GM19467 (cell line): ENCODE measurements at regions not wholly inside any gene's neighbourhood (a gene's known extent, or its start where the extent isn't known, plus 50 kb on each side); places are given as distances from the start of the nearest gene placed in this dataset.
"Not testable (repeated sequence)": the region's sequence is repeated elsewhere in the genome, so short reads cannot be mapped to it uniquely, and the experiment has no call there.

Source experiments
- ATAC-seq: cut with Tn5 transposase; IDR thresholded peaks from one replicate; pipeline ENCODE4 v1.9.1; 2021; ENCODE audit warnings: mild to moderate bottlenecking, moderate library complexity; ENCODE audit not compliant: unreplicated experiment

DNA sequence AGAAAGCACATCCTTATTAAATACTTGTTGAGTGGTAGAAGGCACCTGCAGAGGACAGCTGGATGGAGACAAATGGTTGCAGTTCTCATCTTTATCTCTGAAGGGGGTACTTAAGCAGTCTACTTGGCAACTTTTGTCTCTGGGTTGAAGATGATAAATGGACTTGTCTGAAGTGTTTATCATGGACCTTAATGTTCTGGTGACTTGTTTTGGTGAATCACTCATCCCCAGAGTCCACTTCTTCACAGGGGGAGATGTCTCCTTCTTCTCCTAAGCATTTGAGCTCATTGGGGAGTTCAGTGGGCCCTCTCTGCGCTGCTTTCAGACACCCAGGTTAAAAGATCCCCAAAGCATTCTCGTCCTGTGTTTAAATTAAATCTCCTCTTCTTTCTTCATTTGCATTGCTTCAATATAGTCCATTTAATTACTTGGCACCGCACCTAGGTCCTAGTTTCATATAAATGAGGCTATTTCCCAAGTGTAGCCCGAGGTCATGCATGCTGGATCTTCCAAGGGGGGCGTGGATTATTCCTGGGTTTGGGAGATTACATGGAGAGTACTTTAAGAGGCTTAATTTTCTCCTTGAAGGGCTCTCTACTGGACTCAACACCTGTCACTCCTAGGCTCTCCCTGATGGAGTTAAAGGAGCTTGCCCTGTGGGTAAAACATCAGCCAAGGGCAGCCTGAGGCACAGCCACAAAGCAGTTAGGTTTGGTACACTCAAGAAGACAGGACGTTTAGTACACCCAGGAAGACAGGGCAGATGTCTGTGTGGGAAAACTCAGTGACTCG lies 239.3 kb upstream of the C2CD4B start:
- no peak for ATAC-seq

DNA sequence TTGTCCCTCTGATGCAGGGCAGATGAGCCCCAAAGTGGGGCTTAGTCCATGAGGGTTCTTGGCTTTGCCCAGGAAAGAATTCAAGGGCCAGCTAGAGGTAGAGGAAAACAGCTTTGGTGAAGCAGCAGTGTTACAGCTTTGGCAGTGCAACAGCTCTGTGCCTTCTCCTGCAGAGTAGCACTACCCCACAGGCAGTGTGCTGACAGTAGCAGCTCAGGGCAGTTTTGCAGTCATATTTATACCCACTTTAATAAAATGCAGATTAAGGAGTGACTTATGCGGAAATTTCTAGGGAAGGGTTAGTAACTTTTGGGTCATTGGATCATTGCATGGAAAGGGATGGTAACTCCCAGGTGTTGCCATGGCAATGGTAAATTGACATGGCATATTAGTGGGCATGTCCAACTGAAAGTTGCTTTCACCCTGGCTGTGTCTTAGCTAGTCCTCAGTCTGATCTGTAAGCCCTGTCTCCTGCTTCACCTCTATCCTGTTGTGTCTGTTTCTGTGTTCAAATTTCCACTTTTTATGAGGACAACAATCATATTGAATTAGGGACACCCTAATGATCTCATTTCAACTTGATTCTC lies 241.3 kb upstream of the C2CD4B start:
- ATAC-seq: no peak

DNA sequence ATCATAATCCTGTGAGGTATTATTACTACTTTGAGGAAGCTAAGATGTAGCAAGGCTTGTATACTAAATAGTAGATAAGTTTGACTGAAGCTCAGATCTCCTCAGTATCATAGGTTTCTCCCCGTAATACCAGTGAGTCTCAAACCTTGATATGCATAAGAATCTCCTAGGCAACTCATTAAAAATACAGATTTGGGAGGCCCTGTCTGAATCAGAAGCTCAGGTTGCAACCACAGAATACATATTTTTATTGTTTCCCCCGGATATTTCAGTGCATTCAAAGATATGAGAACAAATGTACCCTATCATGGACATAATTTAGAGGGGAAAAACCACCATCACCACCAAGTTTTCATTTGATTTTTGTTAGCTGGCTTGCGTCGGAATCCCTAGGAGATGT lies 242.1 kb upstream of the C2CD4B start:
- no peak for ATAC-seq

DNA sequence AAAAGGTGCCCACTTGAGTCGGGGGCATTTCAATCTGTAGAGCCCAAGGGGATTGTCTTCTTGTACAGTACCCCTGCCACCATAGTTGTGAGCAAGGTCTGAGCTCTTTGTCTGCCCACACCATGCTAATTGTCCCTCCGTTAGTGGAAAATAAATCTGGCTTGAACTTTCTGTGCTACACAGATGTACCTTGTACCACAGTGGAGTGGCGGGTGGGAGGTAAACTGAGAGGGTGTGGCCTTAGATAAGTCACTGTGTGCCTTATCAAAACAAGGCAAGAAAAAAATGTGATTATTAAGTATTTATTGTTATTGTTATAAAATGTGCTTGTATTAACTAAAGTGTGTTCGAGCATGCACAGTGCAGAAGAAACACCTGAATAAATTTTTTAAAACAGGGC lies 242.9 kb upstream of the C2CD4B start:
- ATAC-seq: no peak

DNA sequence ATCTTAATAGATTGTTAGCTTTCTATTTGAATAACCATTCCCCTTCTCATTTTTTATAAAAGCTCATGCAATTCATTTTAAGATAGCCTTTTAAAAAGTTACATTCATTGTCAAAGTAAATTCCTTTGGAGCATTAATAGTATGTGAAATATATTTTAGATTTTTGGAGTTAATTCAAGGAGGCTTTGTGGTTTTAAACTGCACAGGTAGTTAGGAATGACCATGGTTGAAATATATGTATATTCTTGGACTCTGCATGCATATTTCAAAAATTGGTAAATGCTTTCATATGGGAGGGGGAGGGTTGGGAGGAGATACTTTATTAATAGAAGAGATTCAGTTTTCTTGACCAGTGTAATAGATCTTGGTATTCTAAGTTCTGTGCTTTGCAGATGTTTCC lies 244.4 kb upstream of the C2CD4B start:
- no peak for ATAC-seq

DNA sequence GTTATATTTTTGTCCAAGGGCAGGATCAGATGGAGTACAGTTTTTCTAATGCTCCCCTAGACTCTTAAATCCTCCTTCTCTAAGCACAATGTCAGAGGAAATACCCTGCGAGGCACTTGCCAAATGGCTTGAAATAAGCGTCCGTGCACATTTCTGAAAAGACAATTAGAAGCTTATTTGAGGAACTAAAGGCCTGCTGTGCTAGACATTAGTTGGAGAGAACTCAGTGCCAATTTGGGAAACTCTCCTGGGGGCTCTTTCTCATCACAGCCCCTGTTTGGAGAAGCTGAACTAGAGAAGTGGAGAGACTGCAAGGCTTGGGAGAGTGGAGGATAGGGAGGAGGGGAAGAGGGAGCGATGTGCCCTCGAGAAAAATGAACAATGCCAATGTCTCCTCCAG lies 247.6 kb upstream of the C2CD4B start:
- ATAC-seq: no peak

DNA sequence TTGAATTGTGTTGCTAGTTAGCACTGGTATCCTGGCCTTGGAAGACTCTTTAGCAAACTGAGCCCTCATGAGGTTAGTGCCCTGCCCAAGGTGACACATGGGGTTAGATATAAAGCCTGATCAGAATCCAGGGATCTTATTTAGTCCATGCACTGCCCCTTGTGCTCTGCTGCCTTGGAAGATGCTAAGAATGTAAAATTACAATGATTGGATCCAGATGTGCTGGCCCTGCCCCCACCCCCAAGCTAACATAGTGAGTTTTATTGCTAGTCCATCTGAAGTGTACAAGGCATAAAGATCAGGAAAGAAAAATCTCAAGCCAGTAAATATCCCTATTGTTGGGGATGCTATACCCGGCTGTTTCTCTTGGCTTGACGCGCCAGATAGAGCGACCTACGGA lies 248.1 kb upstream of the C2CD4B start:
- ATAC-seq: no peak

DNA sequence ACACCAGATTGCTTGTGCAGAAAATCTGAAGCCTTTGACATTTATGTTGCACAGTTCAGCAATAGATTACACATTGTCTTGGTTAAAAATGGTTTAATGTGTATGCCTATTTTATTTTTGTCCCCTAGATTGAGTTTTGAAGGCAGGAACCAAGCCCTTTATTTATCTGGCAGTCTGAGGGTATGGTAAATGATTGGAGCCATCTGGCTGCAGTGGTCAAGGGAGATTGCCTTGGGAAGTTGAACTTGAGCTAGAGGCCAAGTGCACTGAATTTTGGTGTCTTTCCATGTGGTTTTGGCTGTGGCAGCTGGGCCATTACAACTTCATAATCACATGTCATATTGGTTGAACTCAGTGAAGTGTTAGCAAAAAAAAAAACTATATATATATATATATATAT lies 248.7 kb upstream of the C2CD4B start:
- ATAC-seq: no peak

DNA sequence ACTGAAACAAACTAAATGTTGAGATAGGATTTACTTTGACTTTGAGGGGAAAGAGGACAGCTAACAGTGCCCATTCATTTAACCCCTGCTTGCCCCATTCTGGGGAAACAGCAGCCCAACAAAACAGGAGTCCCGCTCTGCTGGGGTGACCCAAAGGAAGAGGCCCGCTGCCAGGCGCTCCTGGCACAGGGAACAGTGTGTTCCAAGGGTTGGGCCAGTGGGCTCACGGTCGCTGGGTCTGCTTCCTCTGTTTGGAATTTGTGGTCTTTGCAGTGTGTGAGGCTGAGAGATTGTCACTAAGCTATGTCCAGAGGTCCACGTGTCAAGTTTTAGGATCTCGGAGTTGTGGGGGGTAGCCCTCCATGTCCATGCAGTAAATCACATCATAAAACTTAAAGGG lies 250.4 kb upstream of the C2CD4B start:
- ATAC-seq: no peak

DNA sequence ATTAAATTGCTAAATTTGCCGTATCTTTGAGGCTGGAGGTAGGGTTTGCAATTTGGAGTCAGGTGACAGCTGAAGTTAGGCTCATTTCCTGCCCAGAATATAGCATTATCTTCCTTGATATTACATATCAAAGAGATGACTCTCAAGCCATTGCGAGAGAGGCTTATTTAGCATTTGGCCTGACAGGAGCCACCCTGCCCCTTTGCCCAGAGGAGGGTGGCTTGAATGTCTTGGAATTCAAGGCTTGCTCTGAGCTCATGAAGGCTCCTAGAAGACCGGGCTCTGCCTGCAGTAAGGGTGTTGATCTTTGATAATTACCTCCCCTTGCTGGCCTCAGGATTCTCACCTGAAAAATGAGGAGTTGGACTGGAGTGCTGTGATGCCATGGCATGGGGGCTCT lies 251.4 kb upstream of the C2CD4B start:
- no peak for ATAC-seq

DNA sequence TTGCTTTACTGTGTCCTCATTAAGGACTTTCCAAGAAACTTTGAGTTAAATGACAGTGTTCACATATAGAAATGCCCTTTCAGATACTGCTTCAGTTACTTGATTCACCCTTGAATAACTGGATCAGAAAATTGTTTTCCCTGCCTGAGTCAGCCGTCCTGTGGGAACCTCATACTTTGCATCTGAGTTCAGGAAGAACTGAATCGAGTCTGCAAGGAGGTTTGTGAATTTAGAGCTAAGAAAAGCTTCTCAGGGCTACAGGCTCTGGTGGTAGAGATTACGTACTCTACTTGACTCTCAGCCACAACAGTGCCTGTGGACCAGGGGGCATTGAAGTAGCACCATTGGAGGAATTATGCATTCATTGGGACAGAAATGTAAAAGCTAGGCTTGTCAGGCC lies 252.4 kb upstream of the C2CD4B start:
- ATAC-seq: no peak

DNA sequence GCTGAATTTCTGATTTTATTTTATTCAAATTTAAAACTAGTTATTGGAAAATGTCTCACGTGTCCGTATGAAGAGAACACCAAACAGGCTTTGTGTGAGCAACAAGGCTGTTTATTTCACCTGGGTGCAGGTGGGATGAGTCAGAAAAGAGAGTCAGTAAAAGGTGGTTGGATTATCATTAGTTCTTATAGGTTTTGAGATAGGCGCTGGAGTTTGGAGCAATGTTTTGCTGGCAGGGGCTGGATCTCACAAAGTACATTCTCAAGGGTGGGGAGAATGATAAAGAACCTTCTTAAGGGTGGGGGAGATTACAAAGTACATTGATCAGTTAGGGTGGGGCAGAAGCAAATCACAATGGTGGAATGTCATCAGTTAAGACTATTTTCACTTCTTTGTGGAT lies 253.4 kb upstream of the C2CD4B start:
- ATAC-seq: not testable (repeated sequence)

DNA sequence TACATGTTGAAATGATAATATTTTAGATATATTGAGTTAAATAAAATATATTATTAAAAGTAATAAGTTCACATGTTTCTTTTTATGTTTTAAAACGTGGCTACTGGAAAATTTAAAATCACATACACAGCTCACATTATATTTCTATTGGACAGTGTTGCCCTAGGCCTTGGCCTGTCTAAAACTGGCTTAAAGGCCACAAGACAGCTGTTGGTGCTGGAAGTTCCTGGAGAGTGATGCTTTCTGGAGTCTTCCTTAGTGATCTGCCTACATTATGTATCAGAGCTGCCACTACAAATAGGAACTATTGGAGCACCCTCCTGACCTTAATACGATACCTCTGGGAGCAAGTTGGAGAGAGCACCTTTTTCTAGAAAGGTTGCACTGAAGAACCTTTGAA lies 254.1 kb upstream of the C2CD4B start:
- ATAC-seq: no peak

DNA sequence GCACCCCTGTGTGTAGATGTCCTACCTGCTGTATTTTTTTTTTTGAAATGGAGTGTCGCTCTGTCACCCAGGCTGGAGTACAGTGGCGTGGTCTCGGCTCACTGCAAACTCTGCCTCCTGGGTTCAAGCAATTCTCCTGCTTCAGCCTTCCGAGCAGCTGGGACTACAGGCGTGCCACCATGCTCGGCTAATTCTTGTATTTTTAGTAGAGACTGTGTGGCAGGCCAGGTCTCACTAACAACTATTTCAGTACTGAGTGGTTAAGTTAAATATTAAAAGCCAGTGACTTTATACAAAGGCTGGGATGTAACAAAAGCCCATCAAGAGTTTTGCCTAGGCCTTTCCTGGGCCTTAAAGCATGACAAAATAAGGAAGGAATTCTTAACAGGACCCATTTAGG lies 255.3 kb upstream of the C2CD4B start:
- ATAC-seq: not testable (repeated sequence)

DNA sequence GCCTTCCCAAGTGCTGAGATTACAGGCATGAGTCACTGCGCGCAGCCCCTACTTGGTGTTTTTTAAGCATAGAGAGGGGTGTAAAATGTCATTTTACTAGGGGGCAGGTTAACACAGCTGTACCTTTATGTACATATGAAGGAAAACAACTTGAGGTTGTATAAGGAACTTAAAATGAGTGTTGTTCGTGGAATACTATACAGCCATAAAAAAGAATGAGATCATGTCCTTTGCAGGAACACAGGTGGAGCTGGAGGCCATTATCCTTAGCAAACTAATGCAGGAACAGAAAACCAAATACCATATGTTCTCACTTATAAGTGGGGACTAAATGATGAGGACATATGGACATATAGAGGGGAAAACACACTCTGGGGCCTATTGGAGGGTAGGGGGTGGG lies 256.2 kb upstream of the C2CD4B start:
- ATAC-seq: no peak

DNA sequence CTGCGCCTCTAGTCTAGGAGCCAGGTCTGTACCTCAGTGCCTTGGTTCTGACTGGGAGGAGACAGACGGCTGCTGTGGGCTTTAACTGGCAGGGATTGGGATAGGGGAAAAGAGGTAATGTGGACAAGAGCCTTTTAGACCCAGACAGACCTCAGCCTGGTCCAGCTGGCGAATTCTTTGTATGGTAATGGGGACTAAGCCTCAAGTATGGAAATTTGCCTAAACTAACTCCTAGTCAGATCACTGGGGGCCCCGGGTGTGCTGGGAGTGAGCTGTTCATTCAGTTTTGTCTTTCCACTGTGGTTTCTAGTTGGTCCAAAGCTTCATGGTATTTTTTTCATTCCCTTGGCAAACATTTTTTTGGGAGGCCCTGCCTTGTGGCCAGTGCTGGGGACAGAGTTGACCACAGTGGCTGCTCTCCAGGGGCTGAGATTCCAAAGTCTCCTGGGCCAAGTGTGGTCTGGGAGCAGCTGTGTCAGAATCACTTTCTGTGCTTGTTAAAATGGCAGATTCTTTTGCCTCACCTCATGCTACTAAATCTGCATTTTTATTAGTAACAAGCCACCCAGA lies 261.4 kb upstream of the C2CD4B start:
- ATAC-seq: no peak

DNA sequence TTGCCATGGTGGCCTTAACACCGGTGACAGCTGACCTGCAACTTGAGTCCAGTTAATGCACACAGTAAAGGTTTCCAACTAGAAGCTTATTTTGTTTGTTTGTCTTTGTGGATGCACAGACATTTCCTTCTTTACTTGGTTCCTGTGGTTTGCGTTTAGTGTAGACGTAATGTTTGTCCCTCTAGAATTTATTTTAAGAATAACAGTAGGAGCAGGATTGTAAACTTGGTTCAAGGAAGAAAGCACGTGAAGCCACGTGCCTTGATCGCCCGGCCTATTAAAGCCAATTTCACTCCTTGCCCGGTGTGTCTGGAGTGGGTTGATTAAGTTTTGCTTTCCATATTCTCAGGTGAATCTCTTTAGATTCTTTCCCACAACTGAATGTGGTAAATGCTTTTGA lies 263.2 kb upstream of the C2CD4B start:
- no peak for ATAC-seq

DNA sequence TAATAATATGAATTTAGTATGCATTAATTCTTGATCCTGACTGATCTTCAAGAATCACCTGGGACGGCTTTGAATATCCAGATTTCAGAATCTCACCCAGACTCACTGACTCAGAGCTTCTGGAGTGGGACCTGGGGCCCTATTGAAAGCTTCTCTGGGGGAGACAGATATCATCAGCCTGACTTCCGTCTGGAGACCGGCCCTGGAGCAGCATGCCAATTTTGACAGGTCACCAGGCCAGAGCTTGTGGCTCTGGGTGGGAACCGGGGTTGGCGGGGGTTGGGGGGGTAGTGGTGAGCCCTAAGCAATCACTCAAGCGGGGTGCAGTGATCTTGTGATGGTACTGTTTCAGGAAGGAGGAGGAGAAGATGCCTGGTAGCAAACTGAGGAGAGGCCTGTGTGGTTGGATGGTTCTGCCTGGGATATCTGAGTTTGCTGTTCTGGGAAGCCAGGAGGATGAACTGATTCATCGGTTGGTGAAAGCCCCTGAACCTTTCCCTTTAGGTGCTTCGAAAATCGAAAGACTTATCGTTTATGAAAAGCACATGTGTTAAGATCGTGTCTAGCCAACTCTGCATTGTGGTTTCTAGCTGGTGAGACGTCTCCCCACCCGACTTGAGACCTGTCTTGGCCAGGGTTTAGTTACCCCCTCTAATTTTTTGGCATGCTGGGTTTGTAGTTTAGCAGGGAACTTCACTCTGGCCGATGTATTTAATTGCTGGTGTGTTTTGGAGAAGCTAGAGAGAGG lies 263.9 kb upstream of the C2CD4B start:
- ATAC-seq: no peak

DNA sequence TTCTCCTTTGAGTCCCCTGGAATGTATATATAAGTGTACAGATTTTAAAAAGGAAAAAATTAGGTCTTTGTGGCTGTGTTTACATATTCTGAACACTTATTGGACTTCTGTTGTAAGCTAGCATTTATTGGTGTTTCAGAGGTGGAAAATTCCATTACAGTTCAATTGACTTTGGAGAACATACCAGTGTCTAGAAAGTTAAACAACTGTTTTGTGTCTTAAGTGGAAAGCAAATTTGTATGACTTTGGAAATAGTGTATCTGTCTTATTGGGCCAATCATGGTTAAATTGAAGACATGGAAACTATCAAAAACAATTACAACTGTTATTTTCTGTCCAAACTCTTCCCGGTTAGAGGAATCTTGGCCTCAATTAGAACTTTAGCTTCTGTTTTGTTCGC lies 265.0 kb upstream of the C2CD4B start:
- ATAC-seq: no peak

DNA sequence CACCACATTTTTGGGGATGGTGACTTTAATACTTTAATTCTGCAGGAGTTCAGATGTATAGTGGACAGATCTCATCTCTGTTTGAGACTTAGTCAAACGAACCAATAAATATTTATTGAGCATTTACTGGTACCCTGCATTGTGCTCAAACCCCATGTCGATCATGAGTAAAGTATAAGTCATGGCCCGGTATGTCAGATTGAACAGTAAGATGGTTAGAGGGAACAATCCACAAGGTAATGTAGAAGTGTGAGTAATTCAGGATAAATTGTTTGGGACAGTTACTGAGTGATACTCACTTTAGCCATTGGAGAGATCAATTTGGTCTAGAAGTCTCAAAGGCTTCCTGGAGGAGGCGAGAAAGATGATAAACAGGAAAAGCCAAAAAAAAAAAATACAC lies 265.5 kb upstream of the C2CD4B start:
- ATAC-seq: no peak

DNA sequence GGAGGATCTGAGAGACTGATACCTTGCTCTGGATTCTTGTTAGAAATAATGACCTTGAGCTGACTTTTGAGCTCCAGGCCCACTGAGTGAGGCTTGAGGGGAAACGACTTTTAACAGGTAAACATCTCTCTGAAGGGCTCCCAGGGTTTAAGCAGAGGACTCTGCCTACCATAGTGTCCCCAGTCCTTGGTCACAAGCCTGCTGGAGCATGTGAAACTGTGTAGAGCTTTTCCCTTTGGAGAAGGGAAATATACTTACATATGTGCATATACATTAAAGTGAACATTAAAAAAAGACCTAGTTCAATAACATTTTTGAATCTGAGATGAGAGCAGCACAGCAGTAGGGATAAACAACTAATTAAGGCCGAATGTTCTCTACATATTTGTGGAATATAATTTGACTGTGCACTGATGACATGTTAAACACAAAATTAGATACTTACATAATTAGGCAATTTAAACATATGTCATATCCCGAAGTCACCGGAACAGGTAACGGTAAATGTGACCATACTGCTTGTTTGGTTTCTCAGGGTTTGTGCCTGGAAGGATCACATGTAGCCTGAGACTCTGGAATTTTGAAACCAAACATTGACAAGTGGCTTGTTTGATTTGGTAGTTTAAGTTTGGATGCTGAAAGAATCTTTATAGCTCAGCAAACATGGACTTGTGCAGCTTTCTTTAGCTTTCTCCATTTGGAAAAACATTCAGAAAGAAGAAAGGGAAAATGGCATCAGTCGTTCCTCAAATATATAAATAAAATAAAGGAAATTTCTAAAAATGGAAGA lies 266.1 kb upstream of the C2CD4B start:
- no peak for ATAC-seq
